HG03469 (cell line): ENCODE measurements at regions not wholly inside any gene's neighbourhood (a gene's known extent, or its start where the extent isn't known, plus 50 kb on each side); places are given as distances from the start of the nearest gene placed in this dataset.

Experiments used
- ATAC-seq: cut with Tn5 transposase; IDR thresholded peaks from one replicate; pipeline ENCODE4 v1.9.1; 2021; ENCODE audit warnings: mild to moderate bottlenecking, moderate library complexity, moderate number of reproducible peaks; ENCODE audit not compliant: unreplicated experiment

DNA sequence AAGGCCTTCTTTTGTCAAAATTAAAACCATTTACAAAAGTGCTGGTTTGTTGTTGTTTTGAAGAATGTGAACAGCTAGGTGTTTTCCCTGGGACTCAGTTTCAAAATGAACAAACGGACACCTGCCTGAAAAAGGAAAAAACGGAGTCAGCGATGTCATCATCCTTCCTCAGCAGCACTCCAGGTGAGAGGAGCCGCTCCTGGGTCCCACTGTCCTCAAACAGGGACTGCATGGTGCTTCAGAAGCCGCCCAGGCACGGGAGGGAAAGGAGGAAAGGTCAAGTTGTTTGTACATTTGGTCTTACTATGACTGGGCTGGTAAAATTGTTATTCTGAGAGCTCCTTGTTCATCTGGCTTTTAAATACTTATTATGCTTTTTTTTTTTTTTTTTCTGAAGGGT is 69.0 kb upstream of the ZSWIM6 start:
- ATAC-seq, result no peak

DNA sequence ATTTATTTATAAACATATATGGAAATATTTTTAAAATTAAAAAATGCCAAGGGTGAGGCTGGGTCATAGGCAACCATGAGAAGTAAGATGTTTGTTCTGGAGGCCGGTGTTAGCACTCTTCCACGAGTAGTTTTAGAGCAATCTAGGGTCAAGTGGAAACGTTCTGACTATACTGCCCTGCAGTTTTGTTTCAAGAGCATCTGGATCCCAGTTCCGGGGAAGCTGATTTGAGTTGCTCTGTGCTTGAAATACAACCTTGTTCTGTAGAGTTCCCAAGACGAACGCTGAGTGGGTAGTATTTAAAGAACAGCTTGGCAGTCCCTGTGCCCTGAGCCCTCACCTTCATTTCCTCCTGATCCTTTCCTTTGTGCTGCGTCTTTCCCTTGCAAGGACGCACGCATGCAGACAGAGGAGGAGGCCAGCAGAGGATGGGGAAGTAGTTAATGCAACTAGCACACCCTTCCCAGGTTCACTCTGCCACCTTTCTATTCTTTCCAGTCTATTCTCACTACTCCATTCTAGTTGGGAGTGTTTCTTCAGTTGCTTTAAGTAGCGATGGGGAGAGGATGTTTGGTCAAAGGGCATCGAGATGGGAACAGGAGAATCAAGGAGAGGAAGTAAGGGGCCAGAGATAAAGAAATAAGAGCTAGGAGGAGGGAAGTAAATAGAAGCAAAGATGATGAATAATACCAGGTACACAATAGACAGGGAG is 68.3 kb upstream of the ZSWIM6 start:
- ATAC-seq, result no peak

DNA sequence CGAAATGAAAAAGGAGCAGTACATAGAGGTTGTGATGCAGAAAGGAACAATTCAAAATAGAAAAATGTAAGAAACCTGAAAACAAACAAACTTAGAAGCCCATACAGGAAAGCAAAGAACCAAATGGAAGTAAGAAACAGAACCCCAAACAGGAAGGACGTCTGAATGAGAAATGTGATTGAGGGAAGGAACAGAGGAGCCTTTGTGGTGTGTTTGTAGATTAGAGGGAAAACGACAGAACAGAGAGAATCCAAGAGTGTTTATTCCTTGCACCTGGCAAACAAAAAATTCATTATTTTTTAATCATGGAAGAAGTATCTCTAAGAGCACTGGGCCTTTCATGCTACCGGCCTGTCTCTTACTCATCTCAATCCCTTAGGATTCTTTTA is 67.8 kb upstream of the ZSWIM6 start:
- ATAC-seq, result no peak

DNA sequence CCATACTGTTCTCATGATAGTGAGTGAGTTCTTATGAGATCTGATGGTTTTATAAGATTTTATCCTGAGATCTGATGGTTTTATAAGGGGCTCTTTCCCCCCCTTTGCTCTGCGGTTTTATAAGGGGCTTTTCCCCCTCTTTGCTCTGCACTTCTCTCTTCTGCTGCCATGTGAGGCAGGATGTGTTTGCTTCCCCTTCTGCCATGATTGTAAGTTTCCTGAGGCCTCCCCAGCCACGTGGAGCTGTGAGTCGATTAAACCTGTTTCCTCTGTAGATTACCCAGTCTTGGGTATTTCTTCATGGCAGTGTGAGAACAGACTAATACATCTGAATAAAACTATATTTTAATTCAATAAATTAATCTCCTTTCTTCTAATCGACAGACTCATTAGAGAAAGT is 64.9 kb upstream of the ZSWIM6 start:
- no peak for ATAC-seq

DNA sequence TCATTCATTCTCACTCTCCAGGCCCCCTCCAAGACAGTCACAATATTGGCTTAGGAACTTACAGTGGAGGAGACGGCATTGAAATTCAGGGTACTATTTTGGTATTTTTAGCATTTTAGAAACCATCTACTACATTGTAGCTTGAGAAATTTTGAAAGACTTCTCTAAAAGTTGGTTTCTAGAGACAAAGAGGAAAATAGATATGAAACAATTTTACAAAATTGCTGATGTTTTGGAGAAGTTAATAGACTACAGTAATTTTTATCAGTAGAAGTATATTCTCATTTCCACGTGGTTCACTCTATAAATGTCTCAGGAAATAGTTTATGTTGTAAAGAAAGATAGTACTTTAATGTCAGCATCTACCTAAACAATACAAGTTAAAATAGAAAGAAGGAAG is 63.2 kb upstream of the ZSWIM6 start:
- no peak for ATAC-seq

DNA sequence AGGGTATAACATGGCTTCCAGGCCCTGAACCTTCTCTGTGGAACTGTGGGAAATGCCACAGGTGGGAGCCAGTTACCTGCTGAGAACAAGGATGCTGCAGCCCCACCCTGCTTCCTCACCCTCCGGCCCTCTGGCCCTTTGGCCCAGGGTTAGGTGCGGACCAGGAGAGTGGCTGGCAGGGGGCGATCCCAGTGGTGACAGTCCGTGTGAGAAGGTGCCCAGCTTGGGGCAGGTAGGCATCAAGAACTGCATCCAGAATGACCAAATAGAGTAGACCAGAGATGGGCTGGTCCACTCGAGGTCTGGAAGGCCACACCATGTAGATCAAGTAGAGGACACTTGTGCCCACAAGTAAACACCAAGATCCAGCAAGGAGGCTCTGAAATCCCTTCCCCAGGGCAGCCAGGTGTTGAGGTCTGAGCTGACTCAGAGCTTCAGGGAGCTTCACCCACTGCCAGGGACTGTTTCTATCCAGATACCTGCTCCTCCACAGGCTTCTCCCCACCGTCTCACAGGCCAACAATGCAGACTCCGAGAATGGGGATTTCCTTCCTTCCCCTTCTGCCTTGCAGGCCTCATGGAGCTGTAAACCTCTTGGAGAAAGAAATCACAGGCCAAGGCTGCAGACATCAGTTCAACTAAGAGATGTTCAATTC is 61.4 kb upstream of the ZSWIM6 start:
- ATAC-seq, result no peak

DNA sequence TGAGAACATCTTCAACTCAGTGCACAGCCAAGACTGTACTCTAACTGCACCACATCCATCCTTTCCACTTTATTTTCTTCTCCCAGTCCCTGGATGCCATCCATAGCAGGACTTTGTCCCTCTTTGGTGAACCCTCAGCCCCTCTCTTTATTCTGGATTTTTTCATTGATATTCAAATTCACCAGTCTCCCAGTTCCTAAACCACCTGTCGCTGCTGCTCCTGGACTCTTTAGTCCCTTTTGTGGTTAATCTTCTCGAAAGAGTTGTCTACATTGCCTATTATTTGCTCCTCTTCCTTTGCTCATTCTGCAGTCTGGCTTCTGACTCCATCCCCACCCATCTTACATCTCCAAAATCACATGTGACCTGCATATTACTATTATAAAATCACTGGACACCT is 59.4 kb upstream of the ZSWIM6 start:
- no peak for ATAC-seq

DNA sequence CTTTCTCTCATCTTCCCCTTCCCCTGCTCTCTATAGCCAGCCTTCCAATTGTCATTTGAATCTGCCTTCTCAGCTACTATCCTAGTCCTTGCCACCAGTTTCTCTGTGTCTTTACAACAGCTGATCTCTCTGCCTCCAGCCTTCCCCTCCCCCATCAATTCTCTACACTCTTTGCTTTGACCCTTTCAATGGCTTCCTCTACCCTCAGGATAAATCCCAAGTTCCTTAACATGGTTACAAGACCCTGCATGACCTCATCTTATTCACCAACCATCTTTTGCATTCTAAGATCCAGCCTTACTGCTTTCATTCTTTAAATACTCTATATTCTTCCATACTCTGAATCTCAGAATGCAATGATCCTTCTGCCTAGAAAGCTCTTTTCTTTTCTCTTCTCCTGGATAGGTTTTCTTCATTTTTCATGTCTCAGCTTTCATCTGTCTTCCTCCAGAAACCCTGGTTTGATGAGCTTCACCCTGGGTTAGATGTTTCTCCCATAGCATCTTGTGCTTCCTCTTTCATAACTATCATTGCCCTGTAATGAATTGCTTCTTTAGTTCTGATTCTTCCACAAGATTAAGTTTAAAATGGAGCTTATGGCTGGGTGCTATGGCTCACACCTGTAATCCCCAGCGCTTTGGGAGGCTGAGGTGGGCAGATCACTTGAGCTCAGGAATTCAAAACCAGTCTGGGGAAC is 58.6 kb upstream of the ZSWIM6 start:
- ATAC-seq, result no peak

DNA sequence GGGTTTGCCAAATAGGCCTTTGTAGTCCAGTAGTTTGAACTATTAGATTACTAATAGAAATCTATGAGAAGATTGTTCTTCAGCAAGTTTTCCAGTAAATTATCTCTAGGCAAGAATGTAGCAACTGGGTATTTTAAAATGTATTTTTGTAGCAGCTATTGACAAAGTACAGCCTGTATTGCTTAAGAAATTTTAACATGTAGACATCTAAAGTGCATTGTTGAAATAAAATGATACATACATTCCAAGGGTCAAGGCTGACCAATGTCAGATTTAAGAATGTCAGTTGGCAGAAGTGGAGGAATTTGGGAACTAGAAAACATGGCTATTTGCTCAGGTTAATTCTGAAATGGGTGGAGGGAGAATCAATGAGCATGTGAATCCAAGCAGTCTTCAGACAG is 57.5 kb upstream of the ZSWIM6 start:
- no peak for ATAC-seq

DNA sequence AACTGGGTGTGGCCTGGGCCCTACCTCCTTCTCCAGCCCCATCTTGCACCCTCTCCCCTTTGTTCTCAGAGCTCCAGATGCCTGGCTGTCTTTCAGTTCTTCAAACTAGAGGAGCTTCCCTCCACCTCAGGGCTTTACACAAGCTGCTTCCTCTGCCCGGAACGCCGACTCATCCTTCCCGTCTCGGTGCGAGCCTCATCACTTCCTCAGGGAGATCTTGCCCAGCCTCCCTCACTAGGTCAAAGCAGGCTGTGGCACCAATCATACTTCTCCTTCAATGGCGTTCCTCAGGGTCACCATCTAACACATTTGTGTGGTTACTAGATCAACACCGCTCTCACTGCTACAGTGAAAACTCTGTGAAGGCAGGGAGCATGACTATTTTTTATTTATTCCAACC is 56.2 kb upstream of the ZSWIM6 start:
- no peak for ATAC-seq

DNA sequence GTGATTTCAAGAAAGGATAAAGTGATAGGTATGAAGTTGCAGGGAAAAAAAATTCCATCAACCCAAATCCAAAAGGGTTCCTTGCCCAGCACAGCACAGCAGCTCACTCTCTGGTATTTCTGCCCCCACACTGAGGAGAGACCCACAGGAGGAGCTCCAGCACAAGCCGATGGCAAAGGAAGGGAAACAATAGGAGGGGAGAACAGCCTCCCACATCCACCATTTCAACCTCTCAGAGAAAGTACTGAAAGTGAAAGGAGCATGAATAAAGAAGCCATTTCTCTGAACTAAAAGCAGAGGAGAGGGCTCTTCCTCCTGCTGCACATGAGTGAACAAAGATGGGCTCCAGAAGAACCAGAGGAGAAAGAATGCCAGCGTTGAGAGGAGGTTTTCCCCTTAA is 54.9 kb upstream of the ZSWIM6 start:
- ATAC-seq, result no peak

DNA sequence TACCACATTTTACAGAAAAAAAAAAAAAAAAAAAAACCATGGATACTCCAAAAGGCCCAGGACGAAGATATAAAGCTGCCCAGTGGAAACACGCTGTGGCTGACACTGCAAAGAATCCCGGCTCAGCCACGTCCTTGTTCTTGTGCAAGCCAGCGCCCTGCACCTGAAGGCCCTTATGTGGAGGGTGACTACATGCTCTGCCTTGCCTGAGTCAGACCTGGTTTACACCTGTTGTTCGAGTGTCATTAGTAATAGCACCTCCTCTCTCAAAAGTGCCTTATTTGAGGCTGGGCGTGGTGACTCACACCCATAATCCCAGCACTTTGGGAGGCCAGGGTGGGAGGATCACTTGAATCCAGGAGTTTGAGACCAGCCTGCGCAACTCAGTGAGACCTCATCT is 54.3 kb upstream of the ZSWIM6 start:
- no peak for ATAC-seq

DNA sequence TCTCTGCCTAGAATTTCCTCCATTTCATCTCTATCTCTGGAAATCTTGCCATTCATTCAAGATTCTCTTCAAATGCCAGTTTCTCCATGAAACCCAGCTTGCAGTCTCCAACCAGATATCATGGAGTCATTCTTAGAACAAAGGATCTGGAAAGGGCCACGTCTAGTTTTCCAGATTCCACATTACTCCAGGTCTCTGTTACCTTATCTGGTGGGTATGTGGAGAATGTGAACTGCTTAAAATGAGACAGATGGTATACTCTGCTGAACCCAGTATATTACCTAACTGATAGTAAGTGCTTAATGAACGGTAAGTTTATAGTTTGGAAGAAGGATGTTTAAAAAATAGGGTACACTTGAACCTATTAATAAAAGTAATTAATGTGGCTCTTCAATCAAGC is 52.3 kb upstream of the ZSWIM6 start:
- no peak for ATAC-seq

DNA sequence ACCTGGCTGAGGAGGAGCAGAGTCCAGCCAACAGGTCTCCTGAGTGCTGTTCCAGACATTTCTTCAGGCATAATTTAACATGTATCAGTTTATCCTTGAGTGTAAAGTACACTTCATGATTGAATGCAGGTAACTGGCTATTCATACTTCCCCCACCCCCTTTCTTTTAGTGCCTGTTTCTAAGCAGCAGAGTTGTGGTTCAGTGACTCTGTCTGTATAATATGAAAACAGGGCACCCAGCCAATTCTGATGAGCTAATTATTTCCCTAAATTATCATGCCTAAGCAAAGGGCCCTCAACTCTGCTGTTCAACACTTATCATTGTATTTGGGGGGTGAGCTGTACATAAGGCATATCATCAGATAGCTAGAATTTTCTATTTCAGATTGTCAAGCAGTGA is 51.9 kb upstream of the ZSWIM6 start:
- ATAC-seq, result no peak

DNA sequence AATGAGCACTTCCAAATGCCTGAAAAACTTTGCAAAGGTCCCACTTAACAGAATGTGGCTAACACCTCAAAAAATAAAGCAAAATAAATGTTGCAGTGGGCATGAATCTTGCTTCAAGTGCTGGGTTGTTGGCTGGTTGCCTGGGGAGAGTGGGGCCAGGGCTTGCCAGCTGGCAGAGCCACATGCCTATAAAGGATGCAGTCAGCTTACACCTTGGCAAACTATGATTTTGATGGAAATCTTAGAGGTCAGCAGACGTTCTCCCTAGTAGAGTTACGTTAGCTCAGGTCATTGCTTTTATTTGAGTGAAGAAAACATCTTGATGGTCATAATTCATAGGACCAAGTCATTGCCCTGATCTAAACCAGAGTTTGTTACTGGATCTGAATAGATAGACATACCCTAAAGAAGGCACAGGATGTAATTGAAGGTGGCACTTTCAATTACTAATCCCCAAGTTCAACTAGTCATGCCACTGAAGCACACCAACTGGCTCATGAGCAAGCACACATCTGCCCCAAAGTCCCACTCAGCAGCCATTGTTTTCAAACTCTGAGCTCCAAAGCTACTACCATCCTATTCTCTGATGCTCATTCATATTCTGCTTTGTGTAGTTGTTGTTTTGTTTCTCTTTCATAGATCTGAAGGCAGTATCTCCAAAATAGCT is 51.2 kb upstream of the ZSWIM6 start:
- no peak for ATAC-seq

DNA sequence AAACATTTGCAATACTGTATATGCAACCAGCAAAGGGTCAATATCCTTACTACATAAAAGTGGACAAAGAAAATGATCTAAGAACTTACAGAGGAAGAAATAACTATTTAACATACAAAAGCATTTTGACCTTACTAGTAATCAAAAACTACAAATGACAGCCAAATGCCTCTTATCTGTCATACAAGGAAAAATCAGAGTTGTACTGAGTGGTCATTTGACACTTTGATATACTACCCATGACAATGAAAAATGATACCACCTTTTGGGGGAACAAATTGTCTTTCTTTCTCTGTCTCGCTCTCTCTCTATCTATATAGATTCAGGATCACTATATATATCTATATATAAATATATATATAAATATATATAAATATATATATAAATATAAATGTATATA is 50.4 kb upstream of the ZSWIM6 start:
- no peak for ATAC-seq
